NCI-H460 (cell line): ENCODE measurements at regions not wholly inside any gene's neighbourhood (a gene's known extent, or its start where the extent isn't known, plus 50 kb on each side); places are given as distances from the start of the nearest gene placed in this dataset.
"Not testable (repeated sequence)": the region's sequence is repeated elsewhere in the genome, so short reads cannot be mapped to it uniquely, and the experiment has no call there.

Experiments used
- DNase-seq: peaks from one replicate; pipeline ENCODE4 v3.0.0-alpha.2; 2016; ENCODE audit warnings: low read depth; ENCODE audit errors: extremely low read depth

DNA sequence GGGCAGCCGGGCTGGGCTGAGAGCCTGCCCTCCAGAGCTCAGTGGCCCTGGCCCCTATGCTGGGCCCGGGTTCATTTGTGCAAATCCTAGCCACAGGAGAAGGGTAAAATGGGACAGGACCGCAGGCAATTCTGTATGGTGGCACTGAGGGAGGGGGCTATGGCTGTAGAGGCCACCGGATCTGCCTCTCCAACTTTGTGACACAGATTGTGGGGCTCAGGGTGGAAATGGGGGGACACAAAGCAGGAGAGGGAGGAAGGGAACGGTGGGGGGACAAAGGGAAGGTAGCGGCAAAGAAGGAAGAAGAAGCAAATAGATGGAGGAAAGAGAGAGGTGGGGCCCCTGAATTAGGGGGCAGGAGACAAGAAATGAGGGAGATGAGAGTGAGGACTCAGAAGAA lies 201.1 kb downstream of the SMAD2 start:
- no peak for DNase-seq

- no peak for DNase-seq
These were observed 201.5 kb downstream of the SMAD2 start for GRCh38 chr18:47728921-47729320.

DNA sequence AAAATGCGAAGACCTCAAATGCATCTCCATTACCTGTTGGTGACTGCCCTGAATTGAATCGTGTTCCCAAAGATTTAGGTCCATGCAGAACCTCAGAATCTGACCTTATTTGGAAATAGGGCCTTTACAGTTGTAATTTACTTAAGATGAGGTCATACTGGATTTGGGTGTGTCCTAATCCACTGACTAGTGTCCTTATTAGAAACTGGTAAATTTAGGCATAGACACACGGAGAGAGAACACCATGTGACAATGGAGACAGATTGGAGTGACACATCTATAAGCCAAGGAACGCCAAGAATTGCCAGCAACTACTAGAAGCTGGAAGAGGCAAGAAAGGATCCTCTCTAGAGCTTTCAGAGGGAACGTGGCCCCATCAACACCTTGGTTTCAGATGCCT lies 203.1 kb downstream of the SMAD2 start:
- DNase-seq: no peak

GRCh38 chr18:47726550-47726949 lies 203.9 kb downstream of the SMAD2 start:
- no peak for DNase-seq

DNA sequence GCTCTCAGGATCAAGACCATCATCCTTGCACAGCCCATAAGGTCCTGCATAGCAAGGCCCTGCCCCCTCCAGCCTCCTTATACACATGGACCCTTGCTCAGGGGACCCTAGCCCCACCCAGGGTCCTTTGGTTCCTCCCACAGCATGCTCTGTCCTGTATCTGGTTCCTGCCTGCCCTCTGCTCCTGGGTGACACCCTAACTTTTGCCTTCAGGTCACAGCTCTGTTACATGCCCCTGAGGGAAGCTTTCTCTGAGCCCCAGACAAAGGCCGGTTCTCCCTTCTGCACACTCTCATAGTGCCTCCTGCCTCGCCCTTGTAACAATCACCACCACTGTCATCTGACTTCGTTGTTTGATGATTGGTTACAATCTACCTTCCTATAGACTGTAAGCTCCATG lies 204.8 kb downstream of the SMAD2 start:
- no peak for DNase-seq

DNA sequence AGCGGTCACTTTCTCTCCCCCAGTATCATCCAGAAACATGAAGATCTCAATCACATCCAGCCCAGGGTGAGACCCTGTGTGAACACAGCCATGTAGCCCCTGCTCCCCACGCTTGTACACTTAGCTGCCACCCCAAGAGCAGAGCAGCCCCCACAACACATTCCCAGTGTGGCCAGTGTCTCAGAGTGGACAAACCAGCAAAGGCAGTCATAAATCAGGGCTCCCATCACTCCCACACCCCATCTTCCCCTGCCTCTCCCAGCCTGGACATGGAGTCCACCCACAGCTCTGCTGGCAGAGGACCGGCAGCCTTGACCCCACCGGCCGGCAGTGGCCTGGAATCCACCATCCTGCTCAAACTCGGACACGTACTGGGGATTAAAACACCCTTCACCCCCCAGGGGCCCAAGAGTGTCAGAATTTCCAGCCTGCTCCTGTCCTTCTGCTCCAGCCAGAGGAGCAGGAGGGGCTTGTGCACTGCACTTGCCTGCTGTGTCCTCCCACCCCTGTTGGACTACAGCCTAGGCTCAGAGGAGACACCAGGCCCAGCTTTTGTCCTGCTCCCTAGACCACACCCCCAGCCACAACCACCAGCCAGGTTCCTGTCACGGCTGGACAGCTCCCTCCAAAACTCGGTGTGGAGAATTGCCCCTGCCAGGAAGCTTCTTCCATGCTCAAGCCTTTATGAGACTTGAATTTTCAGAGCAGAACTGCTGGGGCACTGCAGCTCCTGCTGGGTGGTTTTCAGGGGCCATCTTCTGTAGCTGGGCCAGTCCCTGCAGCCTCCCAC lies 206.1 kb downstream of the SMAD2 start:
- no peak for DNase-seq

- no peak for DNase-seq
These were observed 208.6 kb downstream of the SMAD2 start for GRCh38 chr18:47721876-47722275.

DNA sequence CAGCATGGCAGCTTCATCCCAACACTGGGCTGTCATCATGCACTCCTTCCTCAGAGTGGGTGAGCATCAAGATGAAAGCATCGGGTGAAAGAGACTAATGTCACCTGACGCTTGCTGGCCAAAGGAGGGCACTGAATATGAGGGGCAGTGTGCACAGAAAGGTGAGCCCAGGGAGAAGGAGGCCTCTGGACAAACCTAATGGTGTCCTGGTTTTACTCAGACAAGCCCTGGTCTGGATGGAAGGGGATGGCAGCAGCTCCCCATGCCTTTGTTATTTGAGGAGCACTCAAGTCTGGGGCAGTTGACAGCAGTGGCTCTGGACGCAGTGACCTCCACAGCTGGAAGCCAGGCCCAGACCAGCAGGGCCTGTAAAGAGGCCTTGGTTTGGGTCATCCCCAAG lies 209.7 kb downstream of the SMAD2 start:
- DNase-seq: no peak

DNA sequence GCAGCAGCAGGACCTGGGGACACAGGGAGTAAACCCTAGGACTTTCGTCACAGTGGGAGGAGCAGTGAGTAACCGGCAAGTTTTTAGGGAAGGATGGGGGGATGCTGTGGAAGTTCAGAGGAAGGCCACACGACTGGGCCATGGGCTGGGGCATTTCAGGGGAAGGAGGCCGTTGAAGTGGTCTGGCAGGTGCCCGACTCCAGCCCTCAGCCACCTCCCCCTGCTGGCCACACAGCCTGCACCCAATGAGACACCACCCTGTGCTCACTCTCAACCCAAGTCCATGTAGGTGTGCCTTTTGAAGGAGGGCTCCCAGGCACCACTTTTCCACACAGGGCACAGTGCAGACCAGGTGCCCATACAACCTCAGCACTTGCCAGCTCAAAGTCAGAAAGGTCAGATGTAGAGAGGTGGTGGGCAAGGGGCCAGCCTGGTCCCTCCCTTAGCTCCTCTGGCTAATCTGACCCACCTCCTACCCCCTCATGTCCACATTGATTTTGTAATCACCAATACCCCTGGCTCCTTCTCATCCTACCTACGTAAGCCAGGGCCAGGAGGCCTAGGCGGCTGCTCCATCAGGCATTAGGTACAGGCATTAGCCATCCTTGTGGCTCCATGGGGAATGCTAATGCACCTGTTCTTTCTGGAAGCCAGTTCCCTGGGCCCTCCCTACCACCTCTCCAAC lies 211.2 kb downstream of the SMAD2 start:
- no peak for DNase-seq

GRCh38 chr18:47718646-47719045 lies 211.8 kb downstream of the SMAD2 start:
- no peak for DNase-seq

GRCh38 chr18:47717257-47717656 lies 213.2 kb downstream of the SMAD2 start:
- no peak for DNase-seq

DNA sequence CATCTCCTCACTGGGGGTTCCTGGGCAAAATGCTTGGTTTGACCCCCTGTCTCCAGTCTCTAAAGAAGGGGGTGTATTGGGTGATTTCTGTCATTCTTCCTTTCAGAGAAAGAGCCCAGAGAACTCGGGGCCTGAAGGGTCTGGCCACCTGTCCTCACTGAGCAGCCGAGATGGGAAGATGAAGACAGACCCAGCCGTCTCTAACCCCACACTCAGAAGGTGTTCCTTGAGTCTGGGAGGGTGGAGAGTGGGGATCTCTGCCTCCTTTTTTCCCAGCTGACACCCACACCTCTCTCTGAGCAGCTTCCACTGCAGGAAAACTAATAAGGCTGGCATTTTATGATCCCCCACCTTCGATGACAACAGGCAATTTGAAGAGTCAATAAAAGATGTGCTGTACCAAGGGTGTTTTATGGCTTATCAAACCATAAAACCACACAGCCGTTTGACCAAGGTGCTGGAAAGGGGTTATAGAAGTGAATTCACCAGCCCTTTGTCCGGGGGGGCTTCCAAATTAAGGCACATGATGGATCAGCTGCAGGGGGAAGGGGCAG lies 213.8 kb downstream of the SMAD2 start:
- no peak for DNase-seq

GRCh38 chr18:47710451-47710850 lies 220.0 kb downstream of the SMAD2 start:
- no peak for DNase-seq

GRCh38 chr18:47709556-47709955 lies 220.9 kb downstream of the SMAD2 start:
- no peak for DNase-seq

GRCh38 chr18:47708206-47708605 lies 222.3 kb downstream of the SMAD2 start:
- no peak for DNase-seq

GRCh38 chr18:47701134-47701533 lies 229.3 kb downstream of the SMAD2 start:
- DNase-seq: no peak

GRCh38 chr18:47696870-47697269 lies 233.6 kb downstream of the SMAD2 start:
- DNase-seq: no peak

GRCh38 chr18:47691611-47692010 lies 238.8 kb downstream of the SMAD2 start:
- no peak for DNase-seq

DNA sequence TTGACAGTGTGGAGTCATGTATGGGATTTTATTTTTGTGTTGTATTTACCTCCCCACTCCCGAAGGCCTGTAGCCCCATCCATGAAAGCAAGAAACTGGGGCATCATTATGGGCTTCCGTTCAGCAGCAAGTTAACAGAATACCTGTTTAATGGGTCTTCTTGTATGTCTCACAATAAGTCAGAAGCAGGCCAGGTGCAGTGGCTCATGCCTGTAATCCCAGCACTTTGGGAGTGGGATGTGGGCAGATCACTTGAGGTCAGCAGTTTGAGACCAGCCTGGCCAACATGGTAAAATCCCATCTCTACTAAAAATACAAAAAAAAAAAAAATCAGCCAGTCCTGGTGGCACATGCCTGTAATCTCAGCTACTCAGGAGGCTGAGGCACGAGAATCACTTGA lies 239.7 kb downstream of the SMAD2 start:
- not testable (repeated sequence) for DNase-seq

- DNase-seq: no peak
These were observed 241.1 kb downstream of the SMAD2 start for GRCh38 chr18:47689371-47689770.

DNA sequence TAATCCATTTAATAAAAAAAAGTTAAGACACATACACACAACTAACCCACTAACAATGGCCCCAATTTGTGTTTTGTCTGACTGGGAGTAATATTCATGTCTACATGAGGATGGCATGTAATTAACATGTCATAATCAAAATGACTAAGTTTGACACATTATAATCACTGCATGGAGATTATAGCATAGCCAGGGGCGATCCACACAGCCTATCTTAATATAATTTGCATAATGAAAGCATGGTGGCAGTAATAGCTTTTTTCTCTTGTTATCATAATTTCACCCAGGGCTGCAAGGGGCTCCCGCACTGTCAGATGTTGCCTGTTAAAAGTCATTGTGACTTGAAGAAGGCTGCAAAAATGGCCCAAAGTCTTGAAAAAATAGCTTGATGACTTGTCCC lies 243.7 kb downstream of the SMAD2 start:
- DNase-seq: no peak

- DNase-seq: no peak
These were observed 246.7 kb downstream of the SMAD2 start for GRCh38 chr18:47683774-47684173.
